H54 (cell line): ENCODE measurements at regions not wholly inside any gene's neighbourhood (a gene's known extent, or its start where the extent isn't known, plus 50 kb on each side); places are given as distances from the start of the nearest gene placed in this dataset.
"Not testable (repeated sequence)": the region's sequence is repeated elsewhere in the genome, so short reads cannot be mapped to it uniquely, and the experiment has no call there.

ENCODE experiments used
- DNase-seq: peaks from one replicate; pipeline ENCODE4 v3.0.0; 2011; ENCODE audit warnings: low spot score, mixed read lengths; ENCODE audit not compliant: insufficient read length
- FAIRE-seq: peaks from 3 replicates; lab custom pipeline; 2011; peaks lifted over from hg19 to GRCh38; lab: Jason Lieb, UNC
- POLR2A ChIP-seq: IDR thresholded peaks from 2 replicates; pipeline ENCODE4 v1.6.1; 2011; ENCODE audit warnings: low read depth, mild to moderate bottlenecking, low read length

DNA sequence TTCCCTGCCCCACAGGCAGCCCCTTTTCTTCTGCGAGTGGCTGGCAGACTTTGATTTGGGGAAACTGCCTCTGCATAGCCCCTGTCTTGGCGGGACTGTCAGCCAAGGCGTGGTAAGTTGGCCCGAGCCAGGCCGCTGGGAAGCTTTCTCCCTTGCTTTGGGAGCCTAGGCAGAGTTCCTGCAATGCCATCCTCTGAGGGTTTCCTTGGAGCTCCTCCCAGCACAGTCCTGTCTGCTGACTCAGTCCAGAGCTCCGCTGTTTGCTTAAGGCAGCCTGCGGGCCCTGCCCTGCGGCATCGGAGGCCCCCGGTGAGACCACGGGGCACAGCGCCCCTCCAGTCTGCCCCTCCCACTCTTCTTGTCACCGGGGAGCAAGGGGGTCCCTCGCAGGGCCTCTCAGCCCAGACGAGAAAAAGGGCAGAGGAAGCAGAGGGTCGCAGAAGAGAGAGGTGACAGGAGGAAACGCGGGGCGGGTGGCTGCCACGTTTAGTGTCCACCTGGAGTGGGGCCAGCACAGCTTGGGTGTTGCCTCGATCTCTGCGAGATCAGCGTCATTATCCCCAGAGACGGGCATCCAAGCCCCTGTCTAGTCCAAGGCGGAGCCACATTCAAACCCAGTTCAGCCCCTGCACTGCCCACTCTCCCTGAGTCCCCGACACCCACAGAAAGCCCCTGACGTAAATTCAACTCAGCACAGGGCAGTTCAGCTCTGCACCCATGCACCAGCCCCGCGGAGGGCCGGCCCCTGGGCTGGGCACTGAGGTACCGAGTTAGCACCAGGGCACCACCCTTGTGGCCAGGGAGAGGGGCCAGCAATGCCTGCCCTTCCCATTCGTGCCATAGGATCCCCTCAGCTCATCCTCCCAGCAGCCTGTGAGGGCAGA, 59.0 kb upstream of the CHST15 start:
- DNase-seq (peak; percentile 81), FAIRE-seq (no peak)
- no peak for TF ChIP-seq POLR2A

GRCh38 chr10:124151466-124152095, 58.2 kb upstream of the CHST15 start:
- no peak for TF ChIP-seq POLR2A
- no peak for DNase-seq
- no peak for FAIRE-seq

DNA sequence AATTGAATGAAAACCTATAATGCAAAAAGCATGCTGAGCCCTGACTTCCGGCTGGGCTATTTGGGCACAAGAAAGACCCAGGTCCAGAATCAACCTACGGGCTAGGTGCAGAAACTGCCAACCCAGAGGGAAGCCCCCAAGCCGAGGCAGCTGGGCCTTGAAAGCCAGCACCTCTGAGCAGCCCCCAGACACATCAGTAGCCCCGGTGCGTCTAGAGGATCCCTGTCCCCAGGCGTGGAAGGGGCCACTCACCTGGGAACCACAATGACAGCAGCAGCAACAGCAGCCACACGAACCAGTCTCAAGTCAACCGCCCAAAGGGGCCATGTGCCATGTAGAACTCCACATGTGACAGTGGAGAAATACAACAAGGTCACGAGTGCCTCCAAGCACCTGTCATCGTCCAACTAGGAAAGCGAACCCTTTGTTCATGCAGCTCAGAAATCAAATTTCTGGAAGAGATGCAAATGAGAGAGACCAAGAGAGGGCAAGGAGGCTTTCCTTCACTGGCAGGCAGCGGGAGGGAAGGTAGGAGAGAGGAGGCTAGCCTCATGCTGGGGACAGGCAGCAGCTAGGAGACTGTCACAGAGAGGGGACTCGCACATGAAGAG, 57.5 kb upstream of the CHST15 start:
- TF ChIP-seq POLR2A: no peak
- DNase-seq (no peak), FAIRE-seq (no peak)

GRCh38 chr10:124150189-124150806, 56.9 kb upstream of the CHST15 start:
- DNase-seq (no peak), FAIRE-seq (no peak)
- no peak for TF ChIP-seq POLR2A

- TF ChIP-seq POLR2A: no peak
- FAIRE-seq (no peak), DNase-seq (no peak)
Measured at GRCh38 chr10:124149189-124150042, 56.0 kb upstream of the CHST15 start.

DNA sequence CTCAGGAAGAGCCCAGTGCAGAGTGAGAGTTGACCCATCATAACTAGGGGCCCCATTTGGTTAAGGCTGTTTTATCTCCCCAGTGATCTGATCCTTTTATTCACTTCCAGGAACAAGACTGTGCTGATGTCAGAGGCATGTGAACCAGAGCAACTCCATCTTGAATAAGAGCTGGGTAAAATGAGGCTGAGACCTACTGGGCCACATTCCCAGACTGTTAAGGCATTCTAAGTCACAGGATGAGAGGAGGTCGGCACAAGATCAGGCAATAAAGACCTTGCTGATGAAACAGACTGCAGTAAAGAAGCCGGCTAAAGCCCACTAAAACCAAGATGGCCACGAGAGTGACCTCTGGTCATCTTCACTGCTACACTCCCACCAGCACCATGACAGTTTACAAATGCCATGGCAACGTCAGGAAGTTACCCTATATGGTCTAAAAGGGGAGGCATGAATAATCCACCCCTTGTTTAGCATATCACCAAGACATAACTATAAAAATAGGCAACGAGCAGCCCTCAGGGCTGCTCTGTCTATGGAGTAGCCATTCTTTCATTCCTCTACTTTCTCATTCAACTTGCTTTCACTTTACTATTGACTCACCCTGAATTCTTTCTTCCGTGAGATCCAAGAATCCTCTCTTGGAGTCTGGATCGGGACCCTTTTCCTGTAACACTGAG, 55.3 kb upstream of the CHST15 start:
- DNase-seq, FAIRE-seq: not testable (repeated sequence)

GRCh38 chr10:124146483-124146882, 53.1 kb upstream of the CHST15 start:
- TF ChIP-seq POLR2A: no peak
- no peak for FAIRE-seq
- no peak for DNase-seq

DNA sequence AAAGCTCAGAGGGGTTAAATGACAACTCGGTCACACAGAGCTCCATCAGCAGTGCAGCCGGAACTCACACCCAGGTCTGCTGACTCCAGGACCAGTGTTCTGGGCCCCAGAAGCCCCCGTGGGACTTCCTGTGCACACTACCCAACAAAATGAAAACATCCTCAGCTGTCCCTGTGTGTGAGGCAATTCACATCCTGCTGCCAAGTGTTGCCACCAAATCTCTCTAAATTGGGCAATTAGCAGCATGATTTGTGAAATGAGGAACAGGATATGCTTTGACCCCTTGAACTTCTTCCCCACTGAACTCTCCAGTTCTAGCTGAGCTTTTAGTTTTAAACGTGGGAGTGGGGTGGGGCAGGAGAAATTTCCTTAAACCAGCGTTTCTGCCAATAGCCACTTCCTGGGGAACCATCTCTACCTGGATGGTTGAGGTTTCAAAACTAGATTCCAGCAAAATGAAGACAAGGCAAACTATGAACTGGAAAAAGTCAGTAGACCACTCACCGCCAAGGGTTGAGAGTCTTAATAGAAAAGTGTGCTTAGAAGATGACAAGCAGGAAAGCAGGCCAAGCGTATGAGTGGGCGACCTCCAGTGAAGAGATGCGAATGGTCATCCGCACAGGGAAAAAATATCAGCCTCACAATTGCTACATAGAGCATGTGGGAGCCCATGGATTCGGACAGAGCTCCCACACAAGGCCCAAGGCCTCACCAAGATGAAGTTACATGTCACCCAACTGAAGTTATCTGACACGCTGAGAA, 51.9 kb upstream of the CHST15 start:
- FAIRE-seq: no peak
- no peak for TF ChIP-seq POLR2A
- DNase-seq: no peak

- no peak for FAIRE-seq
- no peak for TF ChIP-seq POLR2A
- no peak for DNase-seq
Measured at GRCh38 chr10:124144536-124144935, 51.1 kb upstream of the CHST15 start.

DNA sequence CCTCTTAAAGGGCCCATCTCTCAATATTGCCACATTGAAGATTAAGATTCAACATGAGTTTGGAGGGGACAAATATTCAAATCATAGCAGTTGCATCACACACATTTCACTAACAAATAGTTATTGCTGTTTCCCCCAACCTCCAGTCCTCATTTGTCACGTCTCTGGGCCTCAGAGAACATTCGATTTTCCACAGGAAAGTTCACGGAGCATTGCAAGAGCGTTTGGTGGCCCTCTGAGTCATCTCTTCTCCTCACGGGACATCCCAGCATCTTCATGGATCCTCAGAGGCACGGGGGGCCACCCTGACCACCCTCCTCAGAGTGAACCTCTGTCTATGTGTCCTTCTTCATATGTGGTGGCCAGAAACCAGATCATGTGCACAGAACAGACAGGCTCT, 50.3 kb upstream of the CHST15 start:
- no peak for TF ChIP-seq POLR2A
- FAIRE-seq (no peak), DNase-seq (no peak)
